GM19043 (cell line): ENCODE measurements at regions not wholly inside any gene's neighbourhood (a gene's known extent, or its start where the extent isn't known, plus 50 kb on each side); places are given as distances from the start of the nearest gene placed in this dataset.
"Not testable (repeated sequence)": the region's sequence is repeated elsewhere in the genome, so short reads cannot be mapped to it uniquely, and the experiment has no call there.

Experiments
- ATAC-seq: cut with Tn5 transposase; IDR thresholded peaks from one replicate; pipeline ENCODE4 v1.9.1; 2021; ENCODE audit warnings: low read depth; ENCODE audit not compliant: unreplicated experiment

GRCh38 chr7:39824456-39825200, 125.4 kb upstream of the CDK13 start:
- ATAC-seq: no peak

GRCh38 chr7:39825401-39825980, 124.6 kb upstream of the CDK13 start:
- no peak for ATAC-seq

GRCh38 chr7:39826166-39826565, 123.9 kb upstream of the CDK13 start:
- no peak for ATAC-seq

- ATAC-seq: no peak
These were observed 122.5 kb upstream of the CDK13 start for GRCh38 chr7:39827571-39827970.

- no peak for ATAC-seq
These were observed 121.0 kb upstream of the CDK13 start for GRCh38 chr7:39829028-39829427.

- ATAC-seq: no peak
These were observed 117.5 kb upstream of the CDK13 start for GRCh38 chr7:39832519-39833085.

GRCh38 chr7:39833180-39833799, 116.8 kb upstream of the CDK13 start:
- not testable (repeated sequence) for ATAC-seq

- ATAC-seq: not testable (repeated sequence)
These were observed 116.0 kb upstream of the CDK13 start for GRCh38 chr7:39833865-39834634.

- no peak for ATAC-seq
These were observed 111.7 kb upstream of the CDK13 start for GRCh38 chr7:39838326-39838725.

GRCh38 chr7:39845006-39845405, 105.0 kb upstream of the CDK13 start:
- no peak for ATAC-seq

- ATAC-seq: no peak
These were observed 102.8 kb upstream of the CDK13 start for GRCh38 chr7:39847227-39847626.

- no peak for ATAC-seq
These were observed 98.5 kb upstream of the CDK13 start for GRCh38 chr7:39851466-39852045.

- ATAC-seq: peak; percentile 61
These were observed 95.3 kb upstream of the CDK13 start for GRCh38 chr7:39854616-39855324.

- ATAC-seq: no peak
These were observed 94.8 kb upstream of the CDK13 start for GRCh38 chr7:39855325-39855674.

- ATAC-seq: not testable (repeated sequence)
These were observed 86.3 kb upstream of the CDK13 start for GRCh38 chr7:39863675-39864322.

GRCh38 chr7:39869888-39870522, 80.1 kb upstream of the CDK13 start:
- not testable (repeated sequence) for ATAC-seq

- not testable (repeated sequence) for ATAC-seq
These were observed 78.4 kb upstream of the CDK13 start for GRCh38 chr7:39871610-39872009.

GRCh38 chr7:39880556-39880955, 69.5 kb upstream of the CDK13 start:
- no peak for ATAC-seq
